AG04449 (cell line): ENCODE measurements at regions not wholly inside any gene's neighbourhood (a gene's known extent, or its start where the extent isn't known, plus 50 kb on each side); places are given as distances from the start of the nearest gene placed in this dataset.

Experiments used
- CTCF ChIA-PET: fragments of 350-600 bp; formaldehyde crosslinking; extraction: SDS; loops from one replicate; lab custom pipeline; 2021; ENCODE audit warnings: antibody characterized with exemption; lab: Yijun Ruan, JAX
- POLR2A ChIA-PET: fragments of 400-600, 350-600 bp; formaldehyde crosslinking; extraction: SDS; loops from one replicate; lab custom pipeline; 2020; ENCODE audit warnings: antibody characterized with exemption, inconsistent platforms; lab: Yijun Ruan, JAX
- DNase-seq: peaks from one replicate; pipeline ENCODE4 v3.0.0-alpha.2; 2010; ENCODE audit warnings: low read depth, low spot score
- H3K4me3 ChIP-seq: 2 replicates; pipeline ENCODE4 v1.5.1; 2011; ENCODE audit warnings: low read depth, mild to moderate bottlenecking, control low read depth, low read length
- TF ChIP-seq, protein P1 (sequence below): IDR thresholded peaks from one replicate; pipeline ENCODE4 v1.5.1; 2011; ENCODE audit warnings: mild to moderate bottlenecking, moderate library complexity, low read length, control low read depth, inconsistent platforms; ENCODE audit not compliant: insufficient read depth; ENCODE audit errors: missing control alignments

DNA sequence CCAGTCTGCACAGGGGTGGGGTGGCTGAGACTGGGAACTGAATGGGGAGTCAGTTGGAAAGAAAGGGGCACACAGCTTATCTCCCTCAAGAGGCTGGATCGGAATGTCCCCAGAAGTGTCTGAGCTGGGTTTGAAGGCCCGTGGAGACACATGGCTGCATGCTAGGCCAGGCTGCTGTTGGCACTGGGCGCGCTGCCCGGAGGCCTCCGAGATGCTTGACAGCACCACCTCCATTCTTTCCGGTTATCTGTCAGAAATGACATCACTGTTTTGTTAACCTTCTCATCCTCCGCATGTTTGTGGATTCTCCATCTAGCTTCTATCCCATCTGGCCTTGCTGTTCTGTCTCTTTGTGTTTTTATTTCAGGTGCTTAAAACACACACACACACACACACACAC is 85.5 kb downstream of the APIP start:
- ChIA-PET CTCF (no interaction called here), POLR2A (no interaction called here)
- DNase-seq: no peak

DNA sequence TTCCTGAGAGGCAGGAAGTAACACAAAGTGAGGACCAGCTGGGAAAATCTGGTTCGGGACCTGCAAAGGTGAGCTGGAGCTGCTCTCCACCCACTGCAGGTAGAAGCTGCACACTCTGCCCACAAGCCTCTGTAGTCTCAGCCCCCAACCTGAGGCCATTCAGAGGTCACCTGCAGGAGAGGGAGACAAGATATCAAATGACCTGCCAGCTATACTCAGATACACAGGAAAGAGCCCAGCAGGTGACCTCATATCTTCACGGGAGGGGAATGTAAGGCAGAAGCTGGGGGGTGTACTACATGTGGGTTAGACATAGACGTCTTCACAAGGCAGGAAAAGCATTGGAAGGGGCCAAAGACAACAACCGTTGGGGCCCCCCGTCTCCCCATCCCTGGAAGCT is 86.1 kb downstream of the APIP start:
- TF ChIP-seq, protein P1, sequence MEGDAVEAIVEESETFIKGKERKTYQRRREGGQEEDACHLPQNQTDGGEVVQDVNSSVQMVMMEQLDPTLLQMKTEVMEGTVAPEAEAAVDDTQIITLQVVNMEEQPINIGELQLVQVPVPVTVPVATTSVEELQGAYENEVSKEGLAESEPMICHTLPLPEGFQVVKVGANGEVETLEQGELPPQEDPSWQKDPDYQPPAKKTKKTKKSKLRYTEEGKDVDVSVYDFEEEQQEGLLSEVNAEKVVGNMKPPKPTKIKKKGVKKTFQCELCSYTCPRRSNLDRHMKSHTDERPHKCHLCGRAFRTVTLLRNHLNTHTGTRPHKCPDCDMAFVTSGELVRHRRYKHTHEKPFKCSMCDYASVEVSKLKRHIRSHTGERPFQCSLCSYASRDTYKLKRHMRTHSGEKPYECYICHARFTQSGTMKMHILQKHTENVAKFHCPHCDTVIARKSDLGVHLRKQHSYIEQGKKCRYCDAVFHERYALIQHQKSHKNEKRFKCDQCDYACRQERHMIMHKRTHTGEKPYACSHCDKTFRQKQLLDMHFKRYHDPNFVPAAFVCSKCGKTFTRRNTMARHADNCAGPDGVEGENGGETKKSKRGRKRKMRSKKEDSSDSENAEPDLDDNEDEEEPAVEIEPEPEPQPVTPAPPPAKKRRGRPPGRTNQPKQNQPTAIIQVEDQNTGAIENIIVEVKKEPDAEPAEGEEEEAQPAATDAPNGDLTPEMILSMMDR: no peak
- no peak for DNase-seq
- H3K4me3 ChIP-seq: no peak overlapping the region
- ChIA-PET POLR2A (no interaction called here), CTCF (no interaction called here)

More for the DNA sequence above, 85.5 kb downstream of the APIP start:
- no peak overlapping the region for H3K4me3 ChIP-seq
- TF ChIP-seq, protein P1: no peak

DNA sequence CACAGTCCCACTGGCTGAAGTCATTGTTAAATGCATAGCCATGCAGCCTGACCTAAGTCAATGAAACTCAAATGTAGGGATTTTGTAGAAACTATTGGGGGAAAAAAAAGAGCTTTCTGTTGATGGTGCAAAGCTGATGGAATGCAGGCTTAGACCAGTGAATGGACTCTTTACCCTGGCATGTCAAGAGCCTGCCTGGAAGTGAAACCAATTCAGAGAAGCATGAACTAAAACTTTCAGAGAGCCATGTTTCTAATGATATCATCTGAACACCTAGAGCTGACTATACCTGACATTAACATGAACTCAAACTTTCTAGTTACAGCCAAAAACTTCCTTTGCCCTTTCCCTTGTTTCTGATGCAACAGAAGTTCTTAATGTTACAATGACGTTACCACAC is 89.0 kb downstream of the APIP start:
- TF ChIP-seq, protein P1: no peak
- DNase-seq: no peak
- no peak overlapping the region for H3K4me3 ChIP-seq
- POLR2A ChIA-PET: no interaction called here
- CTCF ChIA-PET: no interaction called here

DNA sequence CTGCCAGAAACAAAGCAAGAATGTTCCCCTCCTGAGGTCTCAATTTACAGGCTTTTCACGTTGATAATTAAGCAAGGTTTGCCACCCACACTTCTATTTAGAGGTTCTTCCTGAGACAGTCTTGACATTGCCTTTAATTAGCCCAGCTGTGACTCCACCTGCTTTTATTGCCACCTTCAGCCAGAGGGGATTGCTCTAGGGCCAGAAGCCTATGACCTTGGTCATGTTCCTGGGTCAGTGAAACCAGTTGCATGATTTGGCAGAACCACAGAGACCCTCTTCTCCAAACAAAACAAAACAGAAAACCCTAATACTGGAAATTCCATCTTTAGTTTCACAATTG is 89.8 kb downstream of the APIP start:
- TF ChIP-seq, protein P1: no peak
- CTCF ChIA-PET: no interaction called here
- DNase-seq: no peak
- no peak overlapping the region for H3K4me3 ChIP-seq
- POLR2A ChIA-PET: no interaction called here

DNA sequence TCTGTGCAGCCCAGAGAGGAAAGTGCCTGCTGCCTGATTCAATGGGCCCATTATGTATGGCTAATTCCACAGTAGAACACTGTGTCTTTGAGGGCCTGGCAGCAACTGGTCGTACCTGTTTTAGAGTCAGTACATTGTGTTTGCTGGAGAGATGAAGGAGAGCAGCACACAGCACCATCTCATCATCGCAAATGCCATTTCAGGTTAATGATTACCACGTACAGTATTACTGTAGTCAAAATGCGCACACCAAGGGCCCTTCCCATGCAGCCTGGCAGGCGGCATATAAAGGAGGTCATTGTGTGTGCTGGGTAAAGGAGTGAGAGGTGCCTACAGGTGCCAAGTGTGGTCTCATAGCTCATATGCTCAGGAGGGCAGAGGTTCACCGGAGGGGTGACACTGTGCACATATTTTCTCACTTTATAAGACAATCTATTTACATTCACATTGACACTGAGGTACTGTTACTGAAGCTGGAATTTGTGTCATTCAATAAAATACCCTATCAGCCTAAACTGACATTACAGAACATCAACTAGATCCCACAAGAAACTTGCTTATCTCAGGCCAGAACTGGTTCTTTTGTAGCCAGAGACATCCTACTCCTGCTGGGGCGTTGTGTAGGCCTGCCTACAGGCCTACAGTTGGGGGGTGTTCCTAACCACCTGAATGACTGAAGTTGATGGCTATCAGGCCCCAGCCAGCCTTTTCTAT is 90.4 kb downstream of the APIP start:
- DNase-seq: no peak
- CTCF ChIA-PET: no interaction called here
- TF ChIP-seq, protein P1: no peak
- no peak overlapping the region for H3K4me3 ChIP-seq
- POLR2A ChIA-PET: no interaction called here

DNA sequence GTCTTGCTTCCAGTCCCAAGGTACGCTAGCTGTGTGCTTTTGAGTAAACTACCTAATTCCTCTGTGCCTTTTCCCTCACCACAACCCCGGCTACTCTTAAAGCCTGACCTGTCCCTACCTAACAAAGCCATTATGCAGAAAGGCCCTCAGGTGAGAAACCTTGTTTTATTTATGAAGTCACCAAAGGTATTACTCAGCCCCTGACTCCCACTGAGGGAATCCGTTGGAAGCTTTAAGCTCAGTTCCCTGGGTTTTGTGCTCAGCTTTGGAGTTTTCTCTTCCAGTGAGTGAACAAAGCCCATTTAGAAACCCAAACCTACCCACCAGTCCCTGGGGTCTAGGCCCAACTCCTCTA is 90.9 kb downstream of the APIP start:
- POLR2A ChIA-PET: no interaction called here
- no peak overlapping the region for H3K4me3 ChIP-seq
- CTCF ChIA-PET: no interaction called here
- TF ChIP-seq, protein P1: no peak
- DNase-seq: no peak
